GM12892 (cell line): ENCODE measurements at regions not wholly inside any gene's neighbourhood (a gene's known extent, or its start where the extent isn't known, plus 50 kb on each side); places are given as distances from the start of the nearest gene placed in this dataset.

ENCODE experiments used
- POLR2A ChIP-seq: IDR thresholded peaks from 2 replicates; pipeline ENCODE4 v1.6.1; 2011; ENCODE audit warnings: low read depth, low read length, control low read depth
- TAF1 ChIP-seq: IDR thresholded peaks from 2 replicates; pipeline ENCODE4 v1.6.1; 2011; ENCODE audit warnings: low read depth, mild to moderate bottlenecking, control low read depth, low read length, borderline replicate concordance

DNA sequence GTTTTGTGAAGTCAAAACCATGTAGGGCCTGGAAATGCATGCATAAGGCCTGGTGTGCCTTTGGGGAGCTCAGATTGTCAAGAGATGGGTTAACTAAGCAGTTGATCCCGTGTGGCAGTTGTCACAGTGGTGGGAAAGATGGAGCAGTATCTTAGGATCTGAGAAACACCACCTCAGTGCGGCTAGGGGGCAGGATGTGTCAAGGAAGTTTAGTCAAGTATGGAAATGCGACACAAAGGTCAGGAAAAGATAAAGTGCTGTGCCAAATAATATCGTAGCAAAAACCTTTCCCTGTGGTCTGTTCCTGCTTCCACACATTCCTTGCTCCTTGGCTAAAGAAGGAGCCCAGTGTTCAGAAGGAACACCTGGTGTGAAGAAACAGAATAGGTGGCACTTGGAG lies 396.4 kb downstream of the EDEM1 start:
- TF ChIP-seq TAF1 (no peak), POLR2A (no peak)
